SKM-1 treated with dmso at 0.1 percent for 144 hours (cell line): ENCODE measurements at regions not wholly inside any gene's neighbourhood (a gene's known extent, or its start where the extent isn't known, plus 50 kb on each side); places are given as distances from the start of the nearest gene placed in this dataset.
"Not testable (repeated sequence)": the region's sequence is repeated elsewhere in the genome, so short reads cannot be mapped to it uniquely, and the experiment has no call there.

Experiments used
- DNase-seq: peaks from one replicate; lab custom pipeline; 2025; ENCODE audit not compliant: unreplicated experiment; lab: John Stamatoyannopoulos, UW

DNA sequence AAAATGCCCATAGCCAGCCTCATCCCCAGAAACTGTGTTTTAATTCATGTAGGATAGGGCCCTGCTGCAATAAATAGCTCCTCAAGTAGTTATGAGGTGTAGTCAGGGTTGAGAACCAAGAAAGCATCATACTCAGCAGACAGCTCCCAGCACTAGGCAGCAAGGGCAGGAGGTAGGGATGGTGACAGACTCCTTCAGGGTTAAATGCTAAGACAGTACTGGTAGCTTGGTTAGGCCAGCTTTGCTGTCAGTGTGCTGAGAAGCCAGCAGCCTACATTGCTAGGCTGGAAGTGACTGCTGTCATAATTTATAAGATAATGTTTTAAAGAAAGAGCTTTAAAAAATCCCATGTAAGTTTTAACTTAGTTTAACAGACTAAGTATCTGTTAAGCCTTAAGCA is 113.9 kb upstream of the IMMP2L start:
- no peak for DNase-seq

- DNase-seq: no peak
Observed at GRCh38 chr7:111672901-111673300, 110.6 kb upstream of the IMMP2L start.

DNA sequence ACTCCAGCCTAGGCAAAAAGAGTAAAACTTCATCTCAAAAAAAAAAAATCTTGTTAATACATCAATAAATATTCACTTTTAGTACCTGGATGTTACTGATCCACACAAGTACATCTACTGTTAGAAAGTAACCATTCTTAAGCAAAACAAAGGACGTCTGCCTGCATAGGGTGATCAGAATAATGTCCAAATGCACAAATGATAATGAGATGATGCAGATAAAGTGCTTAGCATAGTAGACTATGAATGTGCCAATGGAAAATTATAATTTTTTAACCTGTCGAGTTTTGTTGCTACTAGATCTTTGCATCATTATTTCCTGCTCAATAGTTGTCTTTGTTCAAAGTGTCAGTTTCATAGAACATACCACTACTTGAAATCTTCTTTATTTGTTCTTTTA is 109.6 kb upstream of the IMMP2L start:
- DNase-seq: no peak

- no peak for DNase-seq
Observed at GRCh38 chr7:111668711-111669110, 106.4 kb upstream of the IMMP2L start.

DNA sequence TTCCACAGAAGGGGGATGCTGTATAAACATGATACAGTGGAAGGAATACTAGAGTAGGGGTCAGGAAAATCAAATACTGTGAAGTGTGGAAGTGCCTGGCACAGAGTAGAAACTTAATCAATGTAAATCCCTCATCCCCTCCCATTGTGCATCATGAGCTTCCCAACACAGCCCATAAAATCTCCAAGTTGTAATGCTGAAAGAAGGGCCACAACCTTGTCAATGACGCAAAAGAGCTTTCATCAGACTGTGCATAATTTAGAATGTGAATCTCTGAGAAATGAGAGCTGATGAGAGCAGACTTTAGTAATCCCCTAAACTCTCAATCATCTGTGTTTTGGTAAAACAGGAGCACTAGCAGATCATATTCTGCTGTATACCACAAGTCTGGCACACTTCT is 105.2 kb upstream of the IMMP2L start:
- no peak for DNase-seq

DNA sequence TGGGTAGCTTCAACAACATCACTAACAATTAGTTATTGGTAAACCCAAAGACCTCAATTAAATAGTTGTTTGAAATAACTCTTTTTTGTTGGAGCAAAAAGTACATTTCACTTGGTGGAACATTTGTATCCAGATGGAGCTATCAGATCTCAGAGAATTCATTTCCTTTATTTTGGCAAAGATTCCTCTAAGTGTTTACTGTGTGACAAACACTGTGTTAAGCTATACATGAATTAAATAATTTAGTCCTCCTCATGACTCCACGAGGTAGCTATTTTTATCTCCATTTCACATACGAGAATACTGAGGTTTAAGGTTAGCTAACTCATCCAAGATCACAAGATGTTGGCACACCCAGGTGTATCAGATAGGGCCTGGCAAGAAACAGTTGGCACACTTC is 104.0 kb upstream of the IMMP2L start:
- no peak for DNase-seq

GRCh38 chr7:111663771-111664170 is 101.5 kb upstream of the IMMP2L start:
- no peak for DNase-seq

GRCh38 chr7:111662386-111662785 is 100.1 kb upstream of the IMMP2L start:
- no peak for DNase-seq

GRCh38 chr7:111660478-111660877 is 98.2 kb upstream of the IMMP2L start:
- DNase-seq: peak; percentile 12

DNA sequence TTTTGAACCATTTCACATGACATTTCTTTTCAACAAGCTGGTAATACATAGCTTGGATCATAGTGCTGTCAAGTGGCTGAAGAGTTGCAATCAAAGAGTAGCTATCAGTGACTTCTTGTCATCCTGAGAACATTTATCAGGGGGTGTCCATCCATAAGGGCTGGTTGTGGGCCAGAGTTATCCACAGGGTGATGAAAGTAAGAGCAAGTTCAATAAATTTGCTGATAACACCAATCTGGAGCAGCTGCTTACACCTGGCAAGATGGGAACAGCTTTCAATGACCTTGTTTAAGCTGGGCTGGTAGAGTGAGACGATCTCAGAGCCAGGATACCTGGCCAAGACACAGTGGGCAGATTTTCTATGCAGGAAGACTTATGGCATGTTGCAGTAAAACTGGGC is 96.3 kb upstream of the IMMP2L start:
- DNase-seq: no peak

GRCh38 chr7:111657018-111657417 is 94.7 kb upstream of the IMMP2L start:
- DNase-seq: no peak

- DNase-seq: no peak
Observed at GRCh38 chr7:111654343-111654742, 92.1 kb upstream of the IMMP2L start.

- DNase-seq: no peak
Observed at GRCh38 chr7:111653846-111654245, 91.6 kb upstream of the IMMP2L start.

- DNase-seq: no peak
Observed at GRCh38 chr7:111650456-111650999, 88.2 kb upstream of the IMMP2L start.

GRCh38 chr7:111647881-111648280 is 85.6 kb upstream of the IMMP2L start:
- no peak for DNase-seq

GRCh38 chr7:111644595-111644994 is 82.3 kb upstream of the IMMP2L start:
- DNase-seq: not testable (repeated sequence)

DNA sequence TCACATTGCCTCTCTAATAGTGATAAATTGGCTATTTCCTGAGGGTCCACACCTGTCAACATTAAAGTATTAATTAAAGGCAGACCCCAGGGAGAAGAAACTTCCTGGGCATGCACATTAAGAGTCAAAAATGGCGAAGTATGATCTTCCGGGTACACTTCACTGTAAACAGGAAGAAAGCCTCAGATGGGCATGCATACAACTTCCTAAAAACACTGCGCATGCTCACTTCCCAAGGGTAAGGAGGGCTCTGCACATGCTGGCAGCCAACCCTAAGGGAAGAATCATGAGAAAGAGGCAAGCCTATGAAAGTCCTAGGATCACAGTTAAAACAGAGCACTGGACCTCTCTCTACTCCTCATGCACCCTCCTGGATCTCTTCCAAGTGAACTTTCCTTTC is 80.1 kb upstream of the IMMP2L start:
- no peak for DNase-seq

DNA sequence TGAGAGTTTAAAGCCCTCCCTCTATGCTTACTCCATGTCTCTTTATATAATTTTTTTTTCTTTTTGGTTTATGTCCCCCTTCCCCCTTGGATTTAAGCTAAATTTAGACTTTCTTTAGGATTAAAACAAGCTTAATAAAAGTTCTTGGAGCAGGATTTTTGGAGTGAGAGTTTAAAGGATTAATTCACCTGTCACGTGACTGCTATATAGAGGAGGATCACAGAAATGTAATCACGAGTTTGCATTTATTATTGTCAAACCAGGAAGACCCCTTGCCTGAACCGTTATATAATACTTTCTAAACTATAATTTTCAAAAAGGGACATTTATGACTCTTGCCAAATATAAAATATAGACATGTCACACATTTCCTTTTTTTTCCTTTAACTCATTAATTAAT is 78.1 kb upstream of the IMMP2L start:
- no peak for DNase-seq

DNA sequence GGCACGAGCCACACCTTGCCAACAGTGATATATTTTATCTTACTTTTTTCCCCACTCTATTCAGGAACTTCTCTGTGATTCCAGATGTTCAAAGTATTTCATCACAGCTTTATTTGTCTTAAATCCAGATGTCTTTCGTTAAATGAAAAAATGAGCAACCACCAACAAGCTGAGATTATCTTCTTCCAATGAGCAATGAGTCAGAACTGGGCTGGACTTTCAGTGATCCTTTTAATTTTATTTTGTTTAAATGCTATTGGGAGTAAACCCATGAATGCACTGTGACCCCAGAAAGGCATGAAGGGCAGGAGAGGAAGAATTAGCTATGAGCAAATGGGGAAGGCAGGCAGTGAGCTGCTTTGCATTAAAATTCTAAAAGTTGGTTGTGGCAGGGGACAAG is 77.6 kb upstream of the IMMP2L start:
- no peak for DNase-seq

DNA sequence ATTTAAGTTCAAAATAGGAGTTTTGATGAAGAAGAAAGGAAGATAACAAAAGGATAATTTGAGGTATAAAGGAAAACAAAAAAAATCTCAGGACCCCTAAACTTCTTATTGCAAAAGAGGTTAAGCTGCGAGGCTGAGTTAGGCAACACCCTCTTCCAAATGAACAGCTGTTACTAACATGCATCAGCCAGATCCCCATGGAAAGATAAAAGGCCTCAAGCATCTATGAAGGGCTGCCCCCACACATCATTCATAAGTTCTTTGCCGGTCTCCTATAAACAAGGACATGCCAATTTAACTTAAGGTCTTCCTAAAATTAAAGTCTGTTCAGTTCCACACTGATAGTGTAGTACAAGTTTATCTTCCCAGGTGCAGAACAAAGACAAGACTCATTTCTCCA is 75.8 kb upstream of the IMMP2L start:
- DNase-seq: no peak

GRCh38 chr7:111633878-111634277 is 71.6 kb upstream of the IMMP2L start:
- DNase-seq: no peak

DNA sequence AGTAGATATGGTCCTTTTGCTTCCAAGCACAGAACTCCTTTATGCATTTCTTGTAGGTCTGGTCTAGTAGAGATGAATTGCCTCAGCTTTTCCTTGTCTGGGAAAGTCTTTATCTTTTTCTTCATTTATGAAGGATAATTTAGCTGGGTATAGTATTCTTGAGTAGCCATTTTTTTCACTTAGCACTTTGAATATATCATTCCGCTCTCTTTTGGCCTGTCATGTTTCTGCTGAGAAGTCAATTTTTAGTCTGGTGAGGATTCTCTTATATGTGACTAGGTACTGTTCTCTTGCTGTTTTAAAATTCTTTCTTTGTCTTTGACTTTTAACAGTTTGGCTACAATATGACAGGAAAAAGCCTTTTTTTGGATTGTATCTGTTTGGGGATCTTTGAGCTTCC is 68.6 kb upstream of the IMMP2L start:
- no peak for DNase-seq

- no peak for DNase-seq
Observed at GRCh38 chr7:111622084-111622483, 59.8 kb upstream of the IMMP2L start.
